Eye (tissue), 1 donor: ENCODE measurements at regions not wholly inside any gene's neighbourhood (a gene's known extent, or its start where the extent isn't known, plus 50 kb on each side); places are given as distances from the start of the nearest gene placed in this dataset.
"Not testable (repeated sequence)": the region's sequence is repeated elsewhere in the genome, so short reads cannot be mapped to it uniquely, and the experiment has no call there.

Experiments
- DNase-seq: peaks from one replicate; pipeline ENCODE4 v3.0.0-alpha.2; 2015

DNA sequence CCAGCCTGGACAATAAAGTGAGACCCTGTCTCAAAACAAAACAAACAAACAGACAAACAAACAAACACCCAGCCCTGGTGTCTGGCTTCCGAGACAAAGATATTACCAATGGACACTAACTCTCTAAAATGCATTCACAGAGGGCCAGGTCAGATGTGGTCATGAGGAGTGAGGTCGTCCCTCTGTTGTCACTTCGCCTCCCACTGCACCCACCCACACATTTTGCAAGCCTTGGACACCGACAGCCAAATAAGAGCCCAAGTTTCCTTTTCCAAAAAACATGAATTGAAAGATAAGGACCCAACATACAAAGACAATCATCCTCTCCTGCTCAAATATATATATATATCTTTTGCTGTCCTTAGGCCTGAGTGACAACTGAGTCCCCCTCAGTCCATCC is 319.9 kb downstream of the TSN start:
- no peak for DNase-seq

GRCh38 chr2:122077114-122077513 is 321.7 kb downstream of the TSN start:
- DNase-seq: no peak

DNA sequence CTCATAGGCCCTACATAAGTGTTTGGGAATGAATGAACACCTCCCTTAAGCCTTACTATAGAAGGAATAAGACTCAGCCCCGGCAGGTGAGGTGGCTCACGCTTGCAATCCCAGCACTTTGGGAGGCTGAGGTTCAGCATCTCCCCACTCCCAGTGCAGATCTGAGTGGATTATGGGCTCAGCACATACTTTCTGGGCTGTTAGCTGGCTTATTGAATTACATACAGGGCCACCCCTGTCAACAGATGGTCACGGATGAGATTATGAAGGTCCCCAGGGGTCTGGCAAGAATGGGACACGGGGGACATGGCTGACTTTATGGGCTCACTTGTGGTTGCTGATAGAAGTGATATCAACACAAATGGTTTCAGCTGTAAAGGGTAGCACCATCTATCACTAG is 322.3 kb downstream of the TSN start:
- no peak for DNase-seq

GRCh38 chr2:122078451-122078850 is 323.0 kb downstream of the TSN start:
- peak; percentile 22 for DNase-seq

DNA sequence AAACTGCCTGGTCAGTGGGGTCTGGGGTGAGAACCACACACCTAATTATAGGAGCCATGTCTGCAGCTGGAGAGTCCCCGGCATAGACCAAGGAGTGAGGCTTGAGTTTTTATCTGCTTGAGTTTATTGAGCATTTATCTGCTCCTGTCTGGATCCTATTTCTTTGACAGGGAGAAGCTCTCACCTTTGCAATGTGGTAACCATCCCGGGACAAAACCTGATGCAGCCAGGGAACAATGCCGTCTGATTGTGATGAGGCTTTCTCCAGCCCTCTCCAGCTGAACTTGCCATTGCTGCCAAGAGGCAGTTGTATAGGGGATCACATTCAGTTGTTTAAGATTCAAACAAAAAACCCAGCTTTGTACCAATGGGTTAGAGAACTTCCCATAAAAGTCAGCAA is 324.4 kb downstream of the TSN start:
- DNase-seq: no peak

DNA sequence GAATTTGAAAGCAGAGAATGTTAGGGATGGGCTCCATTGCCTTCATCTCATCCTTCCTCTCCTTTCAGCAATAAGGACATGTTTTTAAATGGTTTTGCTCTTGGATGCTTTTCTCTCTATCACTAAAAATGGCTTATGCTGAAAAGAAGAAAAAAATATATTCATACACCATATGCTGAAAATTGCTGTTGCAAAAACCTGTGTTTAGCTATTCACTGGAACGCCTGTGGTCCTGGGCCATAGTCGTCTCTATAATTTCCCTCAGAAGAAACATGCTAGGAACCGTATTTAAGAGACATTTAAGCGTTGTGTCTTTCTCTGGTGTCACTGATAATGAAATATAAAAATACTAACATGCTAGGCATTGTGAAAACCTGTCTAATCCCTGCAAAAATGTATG is 324.9 kb downstream of the TSN start:
- DNase-seq: no peak

GRCh38 chr2:122080871-122081270 is 325.4 kb downstream of the TSN start:
- no peak for DNase-seq

GRCh38 chr2:122081751-122082150 is 326.3 kb downstream of the TSN start:
- no peak for DNase-seq

- no peak for DNase-seq
Measured at GRCh38 chr2:122083256-122084048, 328.0 kb downstream of the TSN start.

GRCh38 chr2:122085672-122086071 is 330.2 kb downstream of the TSN start:
- DNase-seq: not testable (repeated sequence)

DNA sequence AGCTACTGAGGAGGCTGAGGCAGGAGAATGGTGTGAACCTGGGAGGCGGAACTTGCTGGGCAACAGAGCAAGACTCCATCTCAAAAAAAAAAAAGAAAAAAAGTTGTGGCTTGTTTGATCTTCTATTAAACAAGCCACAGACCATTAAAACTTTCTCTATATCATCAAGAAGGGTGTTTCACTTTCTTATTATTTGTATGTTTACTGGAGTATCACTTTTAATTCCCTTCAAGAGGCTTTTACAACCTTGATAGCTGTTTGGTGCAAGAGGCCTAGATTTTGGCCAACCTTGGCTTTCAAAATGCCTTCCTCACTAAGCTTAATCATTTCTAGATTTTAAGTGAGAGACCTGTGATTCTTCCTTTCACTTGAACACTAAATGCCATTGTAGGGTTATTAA is 339.1 kb downstream of the TSN start:
- DNase-seq: no peak

GRCh38 chr2:122096761-122097160 is 341.3 kb downstream of the TSN start:
- DNase-seq: no peak

DNA sequence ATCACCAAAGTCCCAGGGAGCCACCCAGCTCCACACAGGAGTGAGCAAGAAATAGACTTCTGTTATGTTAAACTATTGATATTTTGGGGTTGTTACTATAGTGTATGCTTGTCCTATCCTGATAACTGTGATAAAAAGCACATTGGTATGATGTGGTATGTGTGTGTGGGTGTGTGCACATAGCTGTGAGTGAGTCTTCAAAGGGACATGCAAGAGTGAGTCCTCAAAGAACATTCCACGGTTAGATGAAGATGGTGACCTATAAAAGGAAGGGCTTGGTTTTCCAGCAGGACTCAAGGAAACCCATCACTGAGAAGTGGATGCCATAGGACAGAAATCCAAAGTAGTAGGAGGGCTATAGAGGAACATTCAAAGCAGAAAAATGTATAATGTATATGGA is 342.9 kb downstream of the TSN start:
- no peak for DNase-seq

- DNase-seq: no peak
Measured at GRCh38 chr2:122100346-122100745, 344.9 kb downstream of the TSN start.

DNA sequence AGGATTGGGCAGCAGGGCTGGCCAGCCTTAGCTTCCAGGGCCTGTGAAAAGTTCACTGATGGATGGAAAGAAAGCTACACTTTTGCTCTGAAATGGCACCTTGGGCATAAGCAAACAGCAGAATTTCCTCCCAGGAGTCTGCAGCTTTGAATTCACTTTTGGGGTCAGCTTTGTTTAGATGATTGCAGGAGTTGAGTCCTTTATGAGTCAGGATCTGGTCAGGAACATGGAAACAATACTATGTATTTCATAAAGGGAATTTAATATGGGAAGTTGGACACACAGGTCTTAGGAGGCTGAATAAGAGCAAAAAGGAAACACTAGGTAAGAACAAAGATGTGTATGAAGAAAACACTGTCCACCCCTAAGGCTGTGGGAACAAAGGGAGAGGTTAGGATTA is 345.3 kb downstream of the TSN start:
- no peak for DNase-seq

- no peak for DNase-seq
Measured at GRCh38 chr2:122101319-122101718, 345.9 kb downstream of the TSN start.

DNA sequence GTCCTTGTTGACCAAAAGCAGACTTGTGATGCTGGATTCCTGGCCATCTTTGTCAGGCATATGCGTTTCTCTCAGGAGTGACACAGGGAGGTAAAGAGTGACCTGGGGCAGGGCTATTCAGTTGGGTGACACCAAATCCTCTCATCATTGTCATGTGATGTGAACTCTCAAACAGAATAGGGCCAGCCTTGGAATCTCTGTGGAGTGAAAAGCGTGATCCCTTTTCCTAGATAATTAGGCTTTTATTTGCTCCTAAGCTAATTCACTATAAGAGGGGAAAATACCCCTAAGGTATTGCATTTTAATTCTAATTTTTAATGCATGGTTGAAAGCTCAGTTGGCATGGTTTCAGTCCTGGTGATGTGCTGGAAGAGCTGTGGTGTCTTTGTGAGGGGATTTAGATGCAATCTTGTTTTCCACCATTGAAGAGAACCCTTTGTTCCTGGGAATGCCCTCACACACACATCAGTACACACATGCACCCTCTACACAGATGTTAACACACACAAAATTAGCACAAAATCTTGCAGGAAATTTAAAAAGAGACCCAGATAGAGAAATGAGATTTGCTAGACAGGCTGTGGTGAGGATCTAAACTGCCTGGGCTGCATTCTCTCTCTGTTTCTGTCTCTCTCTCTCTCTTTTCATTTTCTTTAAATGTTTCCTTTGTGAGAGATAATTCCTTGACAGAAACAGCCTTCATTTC is 349.9 kb downstream of the TSN start:
- no peak for DNase-seq

- peak; percentile 24 for DNase-seq
Measured at GRCh38 chr2:122105877-122106206, 350.4 kb downstream of the TSN start.

DNA sequence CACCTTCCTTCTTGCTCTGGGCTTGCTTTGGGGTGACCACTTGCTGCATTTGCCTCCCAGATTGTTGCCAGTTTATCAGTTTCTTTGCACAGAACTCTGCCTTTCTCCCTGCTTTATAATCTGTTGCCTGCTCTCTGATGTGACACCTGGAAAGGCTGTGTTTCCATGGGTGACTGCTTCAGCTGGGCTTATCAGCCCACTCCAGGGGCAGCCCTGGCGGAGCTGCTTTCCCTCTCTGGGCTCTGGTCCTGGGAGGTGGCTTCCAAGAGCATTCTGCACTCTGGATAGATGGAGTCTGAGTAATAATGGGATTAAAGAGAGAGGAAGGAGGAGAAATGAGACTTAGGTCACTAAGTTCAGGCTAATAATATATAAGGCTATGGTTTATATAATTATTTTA is 352.7 kb downstream of the TSN start:
- DNase-seq: no peak

DNA sequence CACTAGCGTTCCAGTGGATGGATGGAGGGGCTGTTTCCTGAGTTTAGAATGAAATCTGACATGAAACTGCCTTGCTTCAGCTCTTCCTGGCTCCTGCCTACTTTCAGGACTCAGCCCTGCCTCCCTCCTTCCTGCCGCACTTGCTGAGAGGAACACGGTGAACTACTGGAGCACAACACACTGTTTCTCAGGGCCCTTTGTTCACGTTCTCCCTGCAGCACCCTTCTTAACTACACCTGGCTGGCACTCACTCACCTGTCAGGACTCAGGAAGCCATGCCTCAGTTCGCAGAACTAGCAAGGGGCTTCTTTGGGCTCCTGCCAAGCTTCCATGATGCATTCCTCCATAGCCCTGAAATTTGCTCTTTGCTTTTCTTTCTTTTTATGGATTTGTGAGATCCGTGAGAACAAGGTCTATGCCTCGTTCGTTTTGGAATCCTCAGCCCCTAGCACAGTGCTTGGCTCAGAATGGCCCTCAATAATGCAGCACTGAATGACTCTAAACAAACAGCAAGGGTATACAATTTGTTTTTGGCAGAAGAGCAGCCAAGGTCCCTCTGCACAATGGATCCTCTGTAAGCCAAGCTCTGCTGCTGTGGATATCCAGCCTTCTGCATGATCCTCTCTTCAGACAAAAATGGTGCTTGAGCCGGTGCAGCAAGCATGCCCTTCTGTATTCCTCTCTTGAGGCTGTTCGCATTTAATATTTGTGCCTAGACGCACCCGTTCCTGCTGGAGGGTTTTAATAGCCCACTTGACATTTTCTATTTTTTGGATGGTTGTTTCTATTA is 357.0 kb downstream of the TSN start:
- no peak for DNase-seq

- DNase-seq: no peak
Measured at GRCh38 chr2:122114421-122114820, 359.0 kb downstream of the TSN start.

- no peak for DNase-seq
Measured at GRCh38 chr2:122117371-122117770, 361.9 kb downstream of the TSN start.

DNA sequence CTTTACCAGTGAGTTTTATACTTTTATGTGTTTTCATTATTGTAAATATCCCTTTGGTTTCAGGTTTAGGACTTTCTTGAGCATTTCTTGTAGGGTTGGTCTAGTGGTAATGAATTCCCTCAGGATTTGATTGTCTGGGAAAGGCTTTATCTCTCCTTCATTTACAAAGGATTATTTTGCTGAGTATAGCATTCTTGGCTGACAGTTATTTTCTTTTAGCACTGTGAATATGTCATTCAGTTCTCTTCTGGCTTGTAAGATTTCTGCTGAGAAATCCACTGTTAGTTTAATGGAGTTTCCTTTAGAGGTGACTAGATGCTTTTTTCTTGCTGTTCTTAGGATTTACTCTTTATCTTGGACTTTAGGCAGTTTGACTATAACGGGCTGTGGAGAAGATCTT is 373.9 kb downstream of the TSN start:
- no peak for DNase-seq

GRCh38 chr2:122132147-122132691 is 376.8 kb downstream of the TSN start:
- DNase-seq: no peak
